ENCODE measurements at regions not wholly inside any gene's neighbourhood (a gene's known extent, or its start where the extent isn't known, plus 50 kb on each side); places are given as distances from the start of the nearest gene placed in this dataset.

DNA sequence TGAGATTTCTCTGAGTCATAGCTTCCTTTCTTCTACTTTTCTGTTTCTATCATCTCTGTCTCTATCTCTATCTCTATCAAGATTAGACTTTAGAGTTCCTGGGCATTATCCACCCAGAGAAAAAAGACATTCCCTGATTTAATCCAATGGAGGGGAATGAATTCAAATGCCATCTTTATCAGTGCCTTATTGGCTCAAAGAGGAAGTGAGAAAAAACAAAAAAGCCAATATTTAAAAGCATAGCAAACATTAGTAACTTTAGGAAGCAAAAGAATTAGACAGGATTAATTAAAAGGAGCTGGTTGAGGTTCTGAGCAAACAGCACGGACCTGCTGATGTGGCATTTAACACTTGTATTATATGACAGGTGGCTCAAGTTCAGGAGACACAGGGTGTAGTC is 736.5 kb downstream of the REEP3 start:
- DNase-seq, result no peak

DNA sequence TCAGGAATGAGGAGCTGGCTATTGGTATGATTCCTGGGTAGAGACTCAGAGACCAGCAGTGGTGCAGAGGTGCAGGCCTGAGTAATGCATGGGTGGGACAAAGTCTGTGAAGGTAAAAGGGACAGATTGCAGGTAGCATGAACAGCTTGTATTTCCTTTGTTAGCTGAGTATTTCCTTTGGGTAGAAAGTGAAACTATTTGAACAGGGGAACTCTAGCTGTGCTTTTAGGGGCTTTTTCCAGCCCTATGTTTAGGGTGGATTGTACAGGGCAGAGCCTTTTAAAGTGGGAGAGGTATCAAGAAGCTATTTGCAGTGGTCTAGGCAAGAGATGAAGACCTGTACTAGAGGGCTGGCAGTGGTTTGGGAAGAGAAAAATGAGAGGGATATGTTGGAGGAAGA is 739.9 kb downstream of the REEP3 start:
- DNase-seq, result no peak

DNA sequence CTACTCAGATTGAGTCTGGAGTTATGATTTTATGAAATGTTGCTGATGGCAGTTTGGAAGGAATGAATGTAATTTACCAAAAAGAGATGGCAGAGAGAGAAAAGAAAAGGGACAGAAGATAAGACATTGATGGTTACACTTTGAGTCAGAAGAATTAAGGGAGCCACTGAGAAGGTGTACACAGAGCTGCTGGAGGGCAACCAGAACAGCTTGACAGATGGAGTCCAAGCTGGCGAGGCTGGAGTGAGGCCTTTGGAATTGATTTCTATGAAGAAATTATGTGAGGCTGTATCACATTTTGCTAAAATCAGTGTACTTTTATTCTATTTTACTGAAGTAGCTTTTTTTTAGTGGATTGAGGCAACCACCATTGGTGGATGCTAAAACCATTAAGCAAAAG is 740.5 kb downstream of the REEP3 start:
- no peak for DNase-seq

GRCh38 chr10:64265961-64266360 is 744.8 kb downstream of the REEP3 start:
- DNase-seq, result no peak

DNA sequence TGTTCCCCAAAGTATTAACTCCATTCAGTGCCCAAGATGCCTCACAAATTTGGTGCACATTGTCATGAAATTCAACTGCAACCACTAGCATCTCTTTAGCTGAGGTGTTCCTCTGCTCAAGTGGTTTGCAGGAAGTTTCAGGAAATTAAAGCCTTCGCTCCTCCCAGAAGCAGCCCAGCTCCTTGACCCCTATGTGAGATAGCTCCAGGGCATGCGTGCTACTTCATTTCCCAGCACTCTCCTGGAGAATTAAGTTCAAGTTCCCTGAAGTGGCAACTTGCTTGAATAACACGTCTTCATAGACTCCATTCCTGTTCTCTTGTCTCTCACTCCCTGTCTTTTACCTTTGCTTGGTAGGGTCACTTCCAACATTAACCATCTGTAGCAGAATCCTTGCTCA is 750.3 kb downstream of the REEP3 start:
- no peak for DNase-seq

- DNase-seq, result no peak
These were observed 750.8 kb downstream of the REEP3 start for GRCh38 chr10:64271983-64272382.

GRCh38 chr10:64275001-64275400 is 753.8 kb downstream of the REEP3 start:
- DNase-seq, result no peak

DNA sequence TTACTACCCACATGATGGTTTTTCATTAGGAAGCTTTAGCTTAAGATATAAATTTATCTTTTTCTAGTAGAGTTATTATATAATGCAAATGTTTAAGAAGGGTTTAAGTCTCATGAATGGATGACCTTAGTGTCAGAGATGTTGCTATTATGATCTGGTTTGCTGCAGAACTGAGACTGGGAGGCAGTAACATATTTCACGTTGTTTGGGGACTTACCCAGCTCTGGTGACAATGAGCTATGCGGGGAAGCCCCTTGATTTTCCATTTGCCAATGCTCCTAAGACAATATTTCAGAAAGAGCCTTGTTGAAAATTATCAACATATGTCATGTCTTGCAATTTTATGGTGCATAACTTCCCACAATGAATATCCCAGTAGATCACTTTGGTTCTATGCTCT is 754.6 kb downstream of the REEP3 start:
- DNase-seq, result no peak

DNA sequence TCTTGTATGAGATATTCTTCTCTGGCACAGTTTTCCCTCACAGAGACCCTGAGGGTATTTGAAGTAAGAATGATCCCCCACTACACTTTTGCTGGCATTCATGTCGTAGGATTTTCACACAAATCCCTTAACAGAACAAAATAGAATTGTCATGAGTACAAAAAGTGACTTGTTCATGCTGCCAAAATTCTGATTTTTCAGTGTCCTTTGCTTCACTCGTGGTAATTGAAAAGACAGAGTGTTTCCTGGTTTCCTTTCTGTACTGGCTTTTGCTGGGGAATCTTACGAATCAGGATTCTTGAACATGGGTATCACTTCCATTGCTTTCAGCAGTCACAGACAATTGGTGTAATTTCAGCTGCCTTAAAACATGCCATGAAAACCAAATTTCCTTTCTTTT is 756.3 kb downstream of the REEP3 start:
- no peak for DNase-seq

GRCh38 chr10:64283621-64284020 is 762.4 kb downstream of the REEP3 start:
- no peak for DNase-seq

DNA sequence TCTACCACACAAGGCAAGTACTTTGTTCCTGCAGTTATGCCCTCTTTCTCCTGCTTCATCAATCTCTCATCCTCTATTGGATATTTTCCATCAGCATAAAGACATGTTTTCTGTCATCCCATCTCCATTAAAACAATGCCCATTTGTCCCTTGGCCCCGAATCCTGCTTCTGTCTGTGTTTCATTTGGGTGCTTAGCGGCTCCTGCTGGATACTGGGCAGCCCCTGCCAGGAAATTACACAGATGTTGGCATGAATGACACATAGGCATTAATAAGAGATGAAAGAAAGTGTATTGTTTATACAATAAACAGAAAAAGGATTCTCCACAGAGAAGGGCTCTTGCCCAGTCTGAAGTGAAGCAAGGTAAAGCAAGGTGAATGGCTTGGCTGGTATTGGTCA is 765.3 kb downstream of the REEP3 start:
- DNase-seq, result no peak

DNA sequence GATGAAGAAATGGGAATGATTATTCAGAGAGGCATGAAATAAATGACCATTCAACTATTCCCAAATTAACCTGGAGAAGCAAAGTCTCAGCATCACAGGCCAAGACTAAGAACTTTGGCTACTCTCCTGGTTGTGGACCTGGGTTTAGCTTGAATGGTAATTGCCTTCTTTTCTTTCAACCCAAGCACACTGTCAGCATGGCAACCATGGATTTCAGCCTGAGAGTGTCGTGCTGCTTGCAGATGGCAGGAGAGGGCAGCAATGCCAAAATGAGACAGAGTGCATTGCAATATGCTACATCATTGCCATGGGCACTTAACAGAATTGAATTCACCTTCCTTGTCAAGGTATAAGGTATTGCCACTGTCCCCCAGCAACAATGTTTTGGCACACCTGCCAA is 767.2 kb downstream of the REEP3 start:
- no peak for DNase-seq

- no peak for DNase-seq
These were observed 782.4 kb downstream of the REEP3 start for GRCh38 chr10:64303566-64303965.

DNA sequence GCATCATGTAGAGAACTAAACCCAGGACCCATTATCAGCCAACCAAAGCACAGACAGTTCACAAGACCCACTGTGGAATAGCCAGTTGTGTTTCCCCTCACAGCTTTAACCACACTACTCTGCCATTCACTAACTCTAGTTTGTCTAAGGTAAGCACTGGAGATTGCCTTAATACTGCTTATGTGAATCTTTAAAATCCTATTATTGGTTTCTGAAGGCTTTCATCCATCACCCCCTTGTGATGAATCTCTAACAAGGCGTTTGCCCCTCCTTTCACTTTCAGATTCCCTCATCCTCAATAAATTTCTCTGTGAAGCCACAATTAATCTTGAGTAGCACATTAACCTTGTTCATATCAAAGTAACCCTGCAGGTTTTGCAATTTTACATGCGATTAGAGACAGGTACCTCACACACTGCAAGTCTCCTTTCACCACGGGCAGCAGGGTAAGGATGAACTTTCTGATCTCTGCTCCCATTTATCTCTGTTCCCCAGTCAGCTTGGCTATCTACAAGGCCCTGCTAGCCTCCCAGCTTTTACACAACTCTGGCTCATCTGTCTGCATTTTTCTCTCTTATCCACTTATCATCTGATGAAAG is 785.6 kb downstream of the REEP3 start:
- DNase-seq, result no peak

DNA sequence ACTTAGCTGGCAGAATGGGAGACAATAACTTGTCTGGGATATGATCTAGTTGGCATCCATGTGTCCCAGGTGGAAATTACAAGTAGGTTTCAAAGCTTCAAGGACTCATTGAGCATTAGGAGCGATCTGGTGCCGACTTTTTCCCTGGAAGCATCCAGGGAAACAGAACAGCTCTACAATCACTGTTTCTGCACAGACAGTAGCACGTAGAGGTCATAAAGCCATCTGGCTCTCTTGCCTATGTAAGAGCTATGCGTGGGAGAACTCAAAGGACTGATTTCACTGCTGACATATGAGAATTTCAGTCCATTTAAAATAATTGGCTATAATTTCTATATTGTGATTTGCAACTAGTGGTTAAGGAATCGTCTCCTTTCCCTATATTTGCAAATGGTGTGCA is 791.7 kb downstream of the REEP3 start:
- no peak for DNase-seq

DNA sequence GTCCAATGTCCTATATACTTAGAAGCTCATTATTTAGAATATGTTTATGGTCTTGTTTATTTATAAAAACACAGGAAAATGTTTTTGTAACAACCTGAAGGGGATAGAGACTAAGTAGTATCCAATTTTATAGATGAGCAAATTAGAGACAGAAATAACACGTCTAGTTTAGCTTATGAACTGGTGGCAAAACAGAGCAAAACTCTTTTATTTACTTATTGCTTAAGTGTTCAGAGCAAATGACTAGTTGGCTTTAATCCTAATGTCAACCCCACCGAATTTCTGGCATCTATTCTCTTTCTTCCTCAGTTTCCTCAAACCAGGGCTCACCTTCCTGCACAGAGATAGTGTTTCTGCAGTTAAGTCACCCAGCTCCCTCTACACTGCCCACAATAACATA is 792.8 kb downstream of the REEP3 start:
- DNase-seq, result no peak

- DNase-seq, result no peak
These were observed 795.2 kb downstream of the REEP3 start for GRCh38 chr10:64316416-64316815.

- no peak for DNase-seq
These were observed 795.6 kb downstream of the REEP3 start for GRCh38 chr10:64316833-64317232.

DNA sequence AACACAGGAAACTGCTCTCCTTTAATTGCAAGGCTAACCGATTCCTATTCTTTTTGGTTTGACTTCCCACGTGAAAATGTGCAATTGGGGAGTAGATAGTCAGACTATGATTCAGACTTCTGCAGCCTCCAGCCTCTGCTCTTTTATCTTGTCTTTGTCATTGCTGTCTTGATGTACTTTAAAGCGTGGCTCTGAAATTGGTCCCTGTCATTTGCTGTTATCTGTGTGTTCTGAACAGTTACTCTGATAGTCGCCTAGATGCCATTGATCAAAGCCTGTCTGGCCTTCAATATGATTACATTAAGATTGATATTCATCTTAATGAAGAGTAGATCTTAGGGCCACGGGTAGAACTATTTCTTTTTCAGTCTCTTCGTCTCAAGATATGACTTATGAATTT is 799.2 kb downstream of the REEP3 start:
- no peak for DNase-seq

DNA sequence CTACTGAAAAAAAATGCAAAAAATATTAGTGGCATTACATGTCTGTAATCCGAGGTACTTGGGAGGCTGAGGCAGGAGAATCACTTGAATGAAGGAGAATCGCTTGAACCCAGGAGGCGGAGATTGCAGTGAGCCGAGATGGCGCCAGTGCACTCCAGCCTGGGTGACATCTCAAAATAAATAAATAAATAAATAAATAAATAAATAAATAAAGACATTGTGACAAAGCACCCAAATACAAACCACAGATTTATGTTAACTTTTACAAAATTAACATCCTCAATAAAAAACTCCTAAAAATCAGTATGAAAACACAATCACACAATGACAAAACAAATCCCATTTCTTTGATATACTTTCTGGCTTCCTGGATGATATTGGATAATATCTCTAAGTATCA is 808.3 kb downstream of the REEP3 start:
- DNase-seq, result no peak

- DNase-seq, result no peak
These were observed 811.4 kb downstream of the REEP3 start for GRCh38 chr10:64332551-64332950.

DNA sequence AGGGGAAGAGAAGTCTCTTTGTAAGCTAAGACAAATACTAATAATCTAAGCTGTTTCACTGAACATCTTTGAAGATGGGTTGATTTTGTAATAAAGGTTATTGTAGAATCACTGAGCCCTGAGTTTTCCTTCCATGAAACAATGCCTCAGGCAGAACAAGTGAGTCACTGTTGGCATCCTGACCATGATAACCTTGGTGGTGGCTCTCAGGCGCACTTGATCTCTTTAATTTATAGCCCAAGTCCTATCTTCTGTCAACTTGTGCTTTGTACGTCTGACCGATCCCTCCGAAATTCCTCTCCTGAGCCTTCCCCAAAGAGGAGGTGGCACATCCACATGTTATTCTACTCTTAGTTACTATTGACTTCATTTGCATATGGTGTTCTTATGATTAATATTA is 812.9 kb downstream of the REEP3 start:
- no peak for DNase-seq

DNA sequence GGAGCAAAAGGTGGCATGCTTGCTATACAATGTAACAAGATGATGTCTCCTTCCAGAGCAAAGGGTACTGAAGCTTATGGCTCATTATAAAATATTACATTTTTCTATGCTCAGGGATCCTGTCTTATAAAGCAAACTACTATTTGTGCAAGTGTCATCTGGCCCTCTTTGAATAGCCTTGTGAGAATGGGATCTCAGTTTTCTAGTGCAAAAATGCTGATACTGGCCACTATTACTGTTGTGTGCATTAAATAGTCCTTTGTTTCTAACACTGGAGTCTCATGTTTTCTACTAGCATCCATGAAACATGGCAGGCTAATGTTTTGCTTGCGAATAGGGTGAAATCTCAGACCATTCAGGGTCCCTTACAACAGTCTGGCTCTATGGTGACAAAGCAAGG is 823.0 kb downstream of the REEP3 start:
- DNase-seq, result no peak

- DNase-seq, result no peak
These were observed 824.7 kb downstream of the REEP3 start for GRCh38 chr10:64345856-64346255.

GRCh38 chr10:64346389-64346788 is 825.2 kb downstream of the REEP3 start:
- DNase-seq, result no peak

- no peak for DNase-seq
These were observed 829.5 kb downstream of the REEP3 start for GRCh38 chr10:64350665-64351064.

Data from NK-92 treated with Interleukin-12 subunit alpha and Interleukin-12 subunit beta, amount 100 ng/mL, for 24 hours (cell line).